HEK293 (cell line): ENCODE measurements at regions not wholly inside any gene's neighbourhood (a gene's known extent, or its start where the extent isn't known, plus 50 kb on each side); places are given as distances from the start of the nearest gene placed in this dataset.

Source experiments
- CTCF ChIA-PET: fragments of 350-600 bp; formaldehyde crosslinking; extraction: SDS; loops from one replicate; lab custom pipeline; 2021; ENCODE audit warnings: antibody characterized with exemption; lab: Yijun Ruan, JAX
- POLR2A ChIA-PET: fragments of 300-600 bp; formaldehyde crosslinking; extraction: SDS; loops from one replicate; lab custom pipeline; 2020; ENCODE audit warnings: antibody characterized with exemption, inconsistent platforms; lab: Yijun Ruan, JAX
- H3K27ac ChIP-seq: fragments of 200-500 bp; sonication (Bioruptor generic); 2 replicates; pipeline ENCODE4 v1.5.1; 2014; ENCODE audit warnings: low read depth, low read length, control low read depth, inconsistent platforms; ENCODE audit errors: extremely low read depth
- H3K36me3 ChIP-seq, 2 experiments: fragments of 200-500 bp in 1 of 2; sonication (Bioruptor generic) in 1 of 2; 1 replicate in 1 of 2; 2 replicates in 1 of 2; pipeline ENCODE4 v1.5.1; 2014 to 2017; ENCODE audit warnings: inconsistent platforms in 2 of 2, low read length in 2 of 2; ENCODE audit not compliant: control insufficient read depth in 2 of 2, insufficient read depth in 1 of 2
- H3K4me1 ChIP-seq: fragments of 200-500 bp; sonication (Bioruptor generic); 2 replicates; pipeline ENCODE4 v1.5.1; 2014; ENCODE audit warnings: mild to moderate bottlenecking, low read length, inconsistent platforms; ENCODE audit not compliant: control insufficient read depth, insufficient read depth
- H3K4me3 ChIP-seq: 2 replicates; pipeline ENCODE4 v1.5.1; 2011; ENCODE audit warnings: low read depth, mild to moderate bottlenecking, control low read depth, low read length, moderate library complexity
- H3K9me3 ChIP-seq: fragments of 200-500 bp; sonication (Bioruptor generic); 2 replicates; pipeline ENCODE4 v1.5.1; 2014; ENCODE audit warnings: low read depth, low read length, inconsistent platforms; ENCODE audit not compliant: control insufficient read depth, insufficient read depth
- GLI2 ChIP-seq: fragments of 450-650 bp; formaldehyde crosslinking; IDR thresholded peaks from 2 replicates; pipeline ENCODE4; 2017; ENCODE audit warnings: missing biosample characterization, missing genetic modification characterization, low read depth, borderline replicate concordance
- GLI4 ChIP-seq: fragments of 450-650 bp; formaldehyde crosslinking; IDR thresholded peaks from 2 replicates; pipeline ENCODE4 v1.5.1; 2016; ENCODE audit warnings: missing biosample characterization, missing genetic modification characterization
- GLIS1 ChIP-seq: fragments of 450-650 bp; formaldehyde crosslinking; IDR thresholded peaks from 2 replicates; pipeline ENCODE4 v1.5.1; 2016; ENCODE audit warnings: missing biosample characterization, missing genetic modification characterization
- SP2 ChIP-seq: fragments of 450-650 bp; formaldehyde crosslinking; IDR thresholded peaks from 2 replicates; pipeline ENCODE4 v1.5.1; 2016; ENCODE audit warnings: missing biosample characterization, missing genetic modification characterization
- ZBTB17 ChIP-seq: fragments of 450-650 bp; formaldehyde crosslinking; IDR thresholded peaks from 2 replicates; pipeline ENCODE4 v1.5.1; 2016; ENCODE audit warnings: missing biosample characterization, missing genetic modification characterization
- ZNF133 ChIP-seq: fragments of 450-650 bp; formaldehyde crosslinking; IDR thresholded peaks from 2 replicates; pipeline ENCODE4 v1.5.1; 2016; ENCODE audit warnings: missing biosample characterization, missing genetic modification characterization
- ZNF138 ChIP-seq: fragments of 450-650 bp; formaldehyde crosslinking; IDR thresholded peaks from 2 replicates; pipeline ENCODE4 v1.5.1; 2016; ENCODE audit warnings: missing biosample characterization, missing genetic modification characterization, borderline replicate concordance
- ZNF169 ChIP-seq: fragments of 450-650 bp; formaldehyde crosslinking; IDR thresholded peaks from 2 replicates; pipeline ENCODE4 v1.5.1; 2016; ENCODE audit warnings: missing biosample characterization, missing genetic modification characterization
- ZNF174 ChIP-seq: fragments of 450-650 bp; formaldehyde crosslinking; IDR thresholded peaks from 2 replicates; pipeline ENCODE4 v1.5.0; 2017; ENCODE audit warnings: missing biosample characterization, mild to moderate bottlenecking, missing genetic modification characterization
- ZNF19 ChIP-seq: fragments of 450-650 bp; formaldehyde crosslinking; IDR thresholded peaks from 2 replicates; pipeline ENCODE4; 2016; ENCODE audit warnings: missing biosample characterization, missing genetic modification characterization, low read depth
- ZNF404 ChIP-seq: fragments of 450-650 bp; formaldehyde crosslinking; IDR thresholded peaks from 2 replicates; pipeline ENCODE4 v1.5.1; 2017; ENCODE audit warnings: missing biosample characterization, missing genetic modification characterization
- ZNF555 ChIP-seq: fragments of 450-650 bp; formaldehyde crosslinking; conservative IDR thresholded peaks from 2 replicates; pipeline ENCODE4 v1.5.1; 2017; ENCODE audit warnings: missing biosample characterization, mild to moderate bottlenecking, missing genetic modification characterization, inconsistent platforms
- ZNF560 ChIP-seq: fragments of 450-650 bp; formaldehyde crosslinking; IDR thresholded peaks from 2 replicates; pipeline ENCODE4 v1.5.1; 2017; ENCODE audit warnings: missing biosample characterization, missing genetic modification characterization, borderline replicate concordance
- ZNF571 ChIP-seq: fragments of 450-650 bp; formaldehyde crosslinking; IDR thresholded peaks from 2 replicates; pipeline ENCODE4 v1.5.0; 2017; ENCODE audit warnings: missing biosample characterization, missing genetic modification characterization
- ZNF623 ChIP-seq: fragments of 450-650 bp; formaldehyde crosslinking; IDR thresholded peaks from 2 replicates; pipeline ENCODE4 v1.5.1; 2016; ENCODE audit warnings: missing biosample characterization, missing genetic modification characterization
- ZNF660 ChIP-seq: fragments of 450-650 bp; IDR thresholded peaks from 2 replicates; pipeline ENCODE4 v1.5.1; 2018; ENCODE audit warnings: missing biosample characterization, mild to moderate bottlenecking, missing genetic modification characterization
- ZNF776 ChIP-seq: fragments of 450-650 bp; formaldehyde crosslinking; IDR thresholded peaks from 2 replicates; pipeline ENCODE4 v1.5.0; 2017; ENCODE audit warnings: missing biosample characterization, missing genetic modification characterization, borderline replicate concordance
- ZSCAN30 ChIP-seq: fragments of 450-650 bp; IDR thresholded peaks from 2 replicates; pipeline ENCODE4 v1.5.1; 2018; ENCODE audit warnings: missing biosample characterization, mild to moderate bottlenecking, missing genetic modification characterization, moderate library complexity
- ZXDB ChIP-seq: fragments of 450-650 bp; formaldehyde crosslinking; IDR thresholded peaks from 2 replicates; pipeline ENCODE4 v1.5.1; 2016; ENCODE audit warnings: missing biosample characterization, missing genetic modification characterization
- TF ChIP-seq, protein P1 (sequence below): fragments of 450-650 bp; formaldehyde crosslinking; IDR thresholded peaks from 2 replicates; pipeline ENCODE4 v1.5.1; 2016; ENCODE audit warnings: missing biosample characterization, missing genetic modification characterization
- TF ChIP-seq, protein P2 (sequence below): fragments of 450-650 bp; formaldehyde crosslinking; IDR thresholded peaks from 2 replicates; pipeline ENCODE4 v1.5.1; 2016; ENCODE audit warnings: missing biosample characterization, missing genetic modification characterization
- TF ChIP-seq, protein P3 (sequence below): fragments of 450-650 bp; formaldehyde crosslinking; optimal IDR thresholded peaks from 2 replicates; pipeline ENCODE3; 2016; ENCODE audit warnings: missing biosample characterization, mild to moderate bottlenecking, missing genetic modification characterization
- TF ChIP-seq, protein P4 (sequence below): fragments of 450-650 bp; formaldehyde crosslinking; IDR thresholded peaks from 2 replicates; pipeline ENCODE4 v1.5.1; 2017; ENCODE audit warnings: missing biosample characterization, missing genetic modification characterization

DNA sequence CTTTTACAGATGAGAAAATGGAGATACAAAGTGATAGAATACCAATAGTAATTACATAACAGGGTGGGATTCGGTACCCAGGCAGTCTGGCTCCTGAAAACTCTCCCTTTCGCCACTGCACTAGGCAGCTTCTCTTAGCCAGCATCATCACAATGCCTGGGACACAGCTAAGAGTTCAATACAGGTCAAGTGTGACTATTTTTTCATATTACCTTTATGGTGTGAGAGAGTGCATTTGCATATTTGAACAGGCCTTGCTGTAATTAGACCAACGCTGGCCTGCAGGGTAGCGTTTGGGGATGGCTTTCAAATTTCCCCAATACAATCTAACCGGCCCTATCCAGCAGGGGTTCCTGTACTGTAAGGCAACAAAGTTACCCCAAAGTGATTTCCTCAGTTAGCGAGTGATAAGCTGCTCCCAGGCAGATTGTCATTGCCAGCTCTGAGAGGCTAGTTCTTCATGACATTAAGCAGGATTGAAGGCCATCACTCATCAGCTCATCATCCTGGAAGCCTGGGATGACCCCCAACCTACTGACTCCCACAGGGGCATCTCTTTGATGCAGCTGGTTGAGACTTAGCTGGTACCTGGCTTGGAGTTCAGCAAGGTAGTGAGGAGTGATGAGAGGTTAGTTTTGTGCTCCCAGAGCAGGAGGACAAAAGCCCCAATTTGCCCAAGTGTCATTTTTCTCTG, 836.8 kb upstream of the LCORL start (continued):
- TF ChIP-seq, protein P1, sequence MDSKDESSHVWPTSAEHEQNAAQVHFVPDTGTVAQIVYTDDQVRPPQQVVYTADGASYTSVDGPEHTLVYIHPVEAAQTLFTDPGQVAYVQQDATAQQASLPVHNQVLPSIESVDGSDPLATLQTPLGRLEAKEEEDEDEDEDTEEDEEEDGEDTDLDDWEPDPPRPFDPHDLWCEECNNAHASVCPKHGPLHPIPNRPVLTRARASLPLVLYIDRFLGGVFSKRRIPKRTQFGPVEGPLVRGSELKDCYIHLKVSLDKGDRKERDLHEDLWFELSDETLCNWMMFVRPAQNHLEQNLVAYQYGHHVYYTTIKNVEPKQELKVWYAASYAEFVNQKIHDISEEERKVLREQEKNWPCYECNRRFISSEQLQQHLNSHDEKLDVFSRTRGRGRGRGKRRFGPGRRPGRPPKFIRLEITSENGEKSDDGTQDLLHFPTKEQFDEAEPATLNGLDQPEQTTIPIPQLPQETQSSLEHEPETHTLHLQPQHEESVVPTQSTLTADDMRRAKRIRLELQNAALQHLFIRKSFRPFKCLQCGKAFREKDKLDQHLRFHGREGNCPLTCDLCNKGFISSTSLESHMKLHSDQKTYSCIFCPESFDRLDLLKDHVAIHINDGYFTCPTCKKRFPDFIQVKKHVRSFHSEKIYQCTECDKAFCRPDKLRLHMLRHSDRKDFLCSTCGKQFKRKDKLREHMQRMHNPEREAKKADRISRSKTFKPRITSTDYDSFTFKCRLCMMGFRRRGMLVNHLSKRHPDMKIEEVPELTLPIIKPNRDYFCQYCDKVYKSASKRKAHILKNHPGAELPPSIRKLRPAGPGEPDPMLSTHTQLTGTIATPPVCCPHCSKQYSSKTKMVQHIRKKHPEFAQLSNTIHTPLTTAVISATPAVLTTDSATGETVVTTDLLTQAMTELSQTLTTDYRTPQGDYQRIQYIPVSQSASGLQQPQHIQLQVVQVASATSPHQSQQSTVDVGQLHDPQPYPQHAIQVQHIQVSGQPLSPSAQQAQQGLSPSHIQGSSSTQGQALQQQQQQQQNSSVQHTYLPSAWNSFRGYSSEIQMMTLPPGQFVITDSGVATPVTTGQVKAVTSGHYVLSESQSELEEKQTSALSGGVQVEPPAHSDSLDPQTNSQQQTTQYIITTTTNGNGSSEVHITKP (tag by site-specific recombination): no peak
- TF ChIP-seq ZNF404 (tag by site-specific recombination): no peak

DNA sequence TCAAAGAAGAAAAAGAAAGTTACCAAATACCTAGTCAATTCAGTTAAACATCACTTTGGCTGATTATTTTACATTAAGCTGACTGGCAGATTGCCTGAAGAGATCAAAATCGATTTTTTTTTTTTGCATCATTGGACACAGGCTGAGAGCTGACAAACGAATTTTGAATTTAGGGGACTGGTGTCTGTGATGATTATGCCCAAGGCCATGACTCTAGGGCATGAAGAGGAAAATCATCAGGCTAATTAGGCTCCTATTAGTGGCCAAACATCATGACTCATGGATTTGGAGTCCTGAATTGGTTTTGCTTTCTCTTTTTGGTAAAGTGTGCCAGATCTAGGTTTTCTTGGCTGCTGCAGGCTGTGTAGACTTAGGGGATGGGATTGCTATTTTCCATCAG, 829.3 kb upstream of the LCORL start:
- H3K9me3 ChIP-seq: no peaks in the 10 kb centered on the region
- TF ChIP-seq ZNF138 (tag by site-specific recombination) (no peak), GLI4 (tag by site-specific recombination) (no peak), ZSCAN30 (no peak), GLI2 (tag by site-specific recombination) (no peak), GLIS1 (no peak), ZNF560 (no peak), ZNF133 (tag by site-specific recombination) (no peak)
- TF ChIP-seq, protein P2, sequence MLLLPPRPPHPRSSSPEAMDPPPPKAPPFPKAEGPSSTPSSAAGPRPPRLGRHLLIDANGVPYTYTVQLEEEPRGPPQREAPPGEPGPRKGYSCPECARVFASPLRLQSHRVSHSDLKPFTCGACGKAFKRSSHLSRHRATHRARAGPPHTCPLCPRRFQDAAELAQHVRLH (tag by site-specific recombination): no peak
- TF ChIP-seq, protein P3, sequence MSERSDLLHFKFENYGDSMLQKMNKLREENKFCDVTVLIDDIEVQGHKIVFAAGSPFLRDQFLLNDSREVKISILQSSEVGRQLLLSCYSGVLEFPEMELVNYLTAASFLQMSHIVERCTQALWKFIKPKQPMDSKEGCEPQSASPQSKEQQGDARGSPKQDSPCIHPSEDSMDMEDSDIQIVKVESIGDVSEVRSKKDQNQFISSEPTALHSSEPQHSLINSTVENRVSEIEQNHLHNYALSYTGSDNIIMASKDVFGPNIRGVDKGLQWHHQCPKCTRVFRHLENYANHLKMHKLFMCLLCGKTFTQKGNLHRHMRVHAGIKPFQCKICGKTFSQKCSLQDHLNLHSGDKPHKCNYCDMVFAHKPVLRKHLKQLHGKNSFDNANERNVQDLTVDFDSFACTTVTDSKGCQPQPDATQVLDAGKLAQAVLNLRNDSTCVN (tag by site-specific recombination): no peak
- TF ChIP-seq, protein P4, sequence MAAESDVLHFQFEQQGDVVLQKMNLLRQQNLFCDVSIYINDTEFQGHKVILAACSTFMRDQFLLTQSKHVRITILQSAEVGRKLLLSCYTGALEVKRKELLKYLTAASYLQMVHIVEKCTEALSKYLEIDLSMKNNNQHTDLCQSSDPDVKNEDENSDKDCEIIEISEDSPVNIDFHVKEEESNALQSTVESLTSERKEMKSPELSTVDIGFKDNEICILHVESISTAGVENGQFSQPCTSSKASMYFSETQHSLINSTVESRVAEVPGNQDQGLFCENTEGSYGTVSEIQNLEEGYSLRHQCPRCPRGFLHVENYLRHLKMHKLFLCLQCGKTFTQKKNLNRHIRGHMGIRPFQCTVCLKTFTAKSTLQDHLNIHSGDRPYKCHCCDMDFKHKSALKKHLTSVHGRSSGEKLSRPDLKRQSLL (tag by site-specific recombination): no peak
- TF ChIP-seq, all 188 proteins: peak for 0
- no peaks in the 10 kb centered on the region for H3K36me3 ChIP-seq
- no peaks in the 10 kb centered on the region for H3K4me1 ChIP-seq
- POLR2A ChIA-PET: no interaction called here
- H3K27ac ChIP-seq: no peak overlapping the region
- CTCF ChIA-PET: interaction anchor here (0.6 kb wide), 1 partner anchor 83 kb away, joined by 3 read pairs; no protein-coding TSS in a partner anchor
- H3K4me3 ChIP-seq: no peak overlapping the region

DNA sequence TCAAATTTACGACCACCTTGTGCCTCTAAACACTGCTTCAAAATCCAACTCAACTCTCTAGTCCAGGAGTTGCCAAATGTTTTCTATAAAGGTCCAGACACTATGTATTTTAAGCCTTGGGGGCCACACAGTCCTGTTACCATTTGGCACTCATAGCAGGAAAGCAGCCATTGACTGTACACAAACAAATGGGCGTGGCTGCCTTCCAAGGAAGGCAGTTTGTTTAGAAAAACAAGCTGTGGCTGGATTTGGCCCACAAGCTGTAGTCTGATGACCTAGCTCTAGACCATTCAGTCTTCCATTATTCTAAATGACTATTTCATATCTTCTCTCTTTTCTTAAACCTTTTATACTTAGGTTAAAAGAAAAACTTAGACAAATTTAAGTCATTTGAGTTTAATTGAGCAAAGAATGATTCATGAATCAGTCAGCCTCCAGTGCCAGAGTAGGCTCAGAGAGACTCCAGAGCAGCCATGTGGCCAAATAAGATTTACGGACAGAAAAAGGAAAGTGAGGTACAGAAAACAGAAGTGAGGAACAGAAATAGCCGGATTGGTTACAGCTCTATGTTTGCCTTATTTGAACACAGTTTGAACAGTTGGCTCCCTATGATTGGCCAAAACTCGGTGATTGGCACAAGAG, 825.8 kb upstream of the LCORL start:
- H3K9me3 ChIP-seq: no peaks in the 10 kb centered on the region
- TF ChIP-seq ZBTB17 (tag by site-specific recombination): no peak
- TF ChIP-seq ZNF169: no peak
- no peak for TF ChIP-seq ZNF555 (tag by site-specific recombination)
- no peak for TF ChIP-seq SP2 (tag by site-specific recombination)
- no peak for TF ChIP-seq ZNF19 (tag by site-specific recombination)
- no peak for TF ChIP-seq ZNF174 (tag by site-specific recombination)
- no peak for TF ChIP-seq ZNF571 (tag by site-specific recombination)
- TF ChIP-seq ZNF660 (tag by site-specific recombination): no peak
- TF ChIP-seq ZNF776 (tag by site-specific recombination): no peak
- no peak for TF ChIP-seq ZNF623 (tag by site-specific recombination)
- TF ChIP-seq ZXDB: no peak
- TF ChIP-seq, all 188 proteins: peak for 0
- Histone ChIP-seq H3K4me1 (no peaks in the 10 kb centered on the region), H3K27ac (no peak overlapping the region), H3K4me3 (no peak overlapping the region), H3K36me3 (no peaks in the 10 kb centered on the region)
- POLR2A ChIA-PET: no interaction called here
- CTCF ChIA-PET: no interaction called here
